ENCODE measurements at regions not wholly inside any gene's neighbourhood (a gene's known extent, or its start where the extent isn't known, plus 50 kb on each side); places are given as distances from the start of the nearest gene placed in this dataset.
"Not testable (repeated sequence)": the region's sequence is repeated elsewhere in the genome, so short reads cannot be mapped to it uniquely, and the experiment has no call there.

GRCh38 chr6:140493470-140493869, 1119.0 kb upstream of the CITED2 start:
- DNase-seq (ENCODE audit: low spot score in 2 of 2); H3K27me3 ChIP-seq (ENCODE audit: low read depth); H3K4me1 ChIP-seq; H3K4me3 ChIP-seq; H3K9me3 ChIP-seq; in situ Hi-C loops (cut with MboI; ENCODE audit: low sequenced_read_pairs); H3K36me3 ChIP-seq (replicated peaks): not testable (repeated sequence)

GRCh38 chr6:140490081-140490480, 1115.6 kb upstream of the CITED2 start:
- Histone ChIP-seq H3K4me3 (no peak overlapping the region), H3K36me3 (replicated peaks) (no peaks in the 10 kb centered on the region), H3K9me3 (no peaks in the 10 kb centered on the region), H3K4me1 (peaks cover 16% of the 10 kb centered on the region), H3K27me3 (ENCODE audit: low read depth) (no peaks in the 10 kb centered on the region)
- in situ Hi-C loops (cut with MboI; ENCODE audit: low sequenced_read_pairs): no loop called here
- no peak for DNase-seq (ENCODE audit: low spot score in 2 of 2)

- Histone ChIP-seq H3K9me3 (no peaks in the 10 kb centered on the region), H3K36me3 (replicated peaks) (no peaks in the 10 kb centered on the region), H3K27me3 (ENCODE audit: low read depth) (no peaks in the 10 kb centered on the region), H3K4me3 (no peak overlapping the region), H3K4me1 (peaks cover 24% of the 10 kb centered on the region)
- no peak for DNase-seq (ENCODE audit: low spot score in 2 of 2)
- in situ Hi-C loops (cut with MboI; ENCODE audit: low sequenced_read_pairs): no loop called here
Observed at GRCh38 chr6:140487586-140487985, 1113.1 kb upstream of the CITED2 start.

- H3K4me3 ChIP-seq: no peak overlapping the region
- in situ Hi-C loops (cut with MboI; ENCODE audit: low sequenced_read_pairs): no loop called here
- no peak for DNase-seq (ENCODE audit: low spot score in 2 of 2)
- H3K36me3 ChIP-seq (replicated peaks): no peaks in the 10 kb centered on the region
- peaks cover 24% of the 10 kb centered on the region for H3K4me1 ChIP-seq
- H3K9me3 ChIP-seq: no peaks in the 10 kb centered on the region
- H3K27me3 ChIP-seq (ENCODE audit: low read depth): no peaks in the 10 kb centered on the region
Observed at GRCh38 chr6:140486450-140487361, 1112.3 kb upstream of the CITED2 start.

- Histone ChIP-seq H3K9me3 (no peaks in the 10 kb centered on the region), H3K4me3 (no peak overlapping the region), H3K36me3 (replicated peaks) (no peaks in the 10 kb centered on the region), H3K4me1 (peaks cover 24% of the 10 kb centered on the region), H3K27me3 (ENCODE audit: low read depth) (no peaks in the 10 kb centered on the region)
- in situ Hi-C loops (cut with MboI; ENCODE audit: low sequenced_read_pairs): no loop called here
- DNase-seq (ENCODE audit: low spot score in 2 of 2): no peak
Observed at GRCh38 chr6:140485740-140486449, 1111.4 kb upstream of the CITED2 start.

- Histone ChIP-seq H3K36me3 (replicated peaks) (no peaks in the 10 kb centered on the region), H3K9me3 (no peaks in the 10 kb centered on the region), H3K4me1 (peaks cover 16% of the 10 kb centered on the region), H3K27me3 (ENCODE audit: low read depth) (no peaks in the 10 kb centered on the region), H3K4me3 (no peak overlapping the region)
- in situ Hi-C loops (cut with MboI; ENCODE audit: low sequenced_read_pairs): no loop called here
- no peak for DNase-seq (ENCODE audit: low spot score in 2 of 2)
Observed at GRCh38 chr6:140480852-140481251, 1106.4 kb upstream of the CITED2 start.

- no peaks in the 10 kb centered on the region for H3K4me1 ChIP-seq
- no peak overlapping the region for H3K4me3 ChIP-seq
- DNase-seq (ENCODE audit: low spot score in 2 of 2): no peak
- no peaks in the 10 kb centered on the region for H3K27me3 ChIP-seq (ENCODE audit: low read depth)
- no peaks in the 10 kb centered on the region for H3K9me3 ChIP-seq
- no peaks in the 10 kb centered on the region for H3K36me3 ChIP-seq (replicated peaks)
- in situ Hi-C loops (cut with MboI; ENCODE audit: low sequenced_read_pairs): no loop called here
Observed at GRCh38 chr6:140478631-140479030, 1104.2 kb upstream of the CITED2 start.

- DNase-seq (ENCODE audit: low spot score in 2 of 2): no peak
- in situ Hi-C loops (cut with MboI; ENCODE audit: low sequenced_read_pairs): no loop called here
- Histone ChIP-seq H3K4me3 (no peak overlapping the region), H3K4me1 (no peaks in the 10 kb centered on the region), H3K36me3 (replicated peaks) (no peaks in the 10 kb centered on the region), H3K9me3 (no peaks in the 10 kb centered on the region), H3K27me3 (ENCODE audit: low read depth) (no peaks in the 10 kb centered on the region)
Observed at GRCh38 chr6:140475086-140475485, 1100.6 kb upstream of the CITED2 start.

- peaks cover 15% of the 10 kb centered on the region for H3K4me1 ChIP-seq
- H3K27me3 ChIP-seq (ENCODE audit: low read depth): no peaks in the 10 kb centered on the region
- H3K36me3 ChIP-seq (replicated peaks): no peaks in the 10 kb centered on the region
- DNase-seq (ENCODE audit: low spot score in 2 of 2): no peak
- no peak overlapping the region for H3K4me3 ChIP-seq
- no peaks in the 10 kb centered on the region; the same call in 1 of the 2 replicates for H3K9me3 ChIP-seq
- in situ Hi-C loops (cut with MboI; ENCODE audit: low sequenced_read_pairs): no loop called here
Observed at GRCh38 chr6:140464720-140465119, 1090.3 kb upstream of the CITED2 start.

- in situ Hi-C loops (cut with MboI; ENCODE audit: low sequenced_read_pairs): no loop called here
- H3K4me1 ChIP-seq: peaks cover 15% of the 10 kb centered on the region
- H3K9me3 ChIP-seq: no peaks in the 10 kb centered on the region; the same call in 1 of the 2 replicates
- DNase-seq (ENCODE audit: low spot score in 2 of 2): no peak
- no peaks in the 10 kb centered on the region for H3K27me3 ChIP-seq (ENCODE audit: low read depth)
- no peaks in the 10 kb centered on the region for H3K36me3 ChIP-seq (replicated peaks)
- no peak overlapping the region for H3K4me3 ChIP-seq
Observed at GRCh38 chr6:140463312-140463710, 1088.9 kb upstream of the CITED2 start.

GRCh38 chr6:140462453-140463311, 1088.2 kb upstream of the CITED2 start:
- H3K36me3 ChIP-seq (replicated peaks): no peaks in the 10 kb centered on the region
- H3K27me3 ChIP-seq (ENCODE audit: low read depth): no peaks in the 10 kb centered on the region
- in situ Hi-C loops (cut with MboI; ENCODE audit: low sequenced_read_pairs): no loop called here
- no peak for DNase-seq (ENCODE audit: low spot score in 2 of 2)
- H3K4me1 ChIP-seq: peaks cover 15% of the 10 kb centered on the region
- no peaks in the 10 kb centered on the region; the same call in 1 of the 2 replicates for H3K9me3 ChIP-seq
- no peak overlapping the region for H3K4me3 ChIP-seq

GRCh38 chr6:140462076-140462452, 1087.6 kb upstream of the CITED2 start:
- in situ Hi-C loops (cut with MboI; ENCODE audit: low sequenced_read_pairs): no loop called here
- Histone ChIP-seq H3K4me3 (no peak overlapping the region), H3K27me3 (ENCODE audit: low read depth) (no peaks in the 10 kb centered on the region), H3K36me3 (replicated peaks) (no peaks in the 10 kb centered on the region), H3K4me1 (peaks cover 15% of the 10 kb centered on the region), H3K9me3 (no peaks in the 10 kb centered on the region)
- DNase-seq (ENCODE audit: low spot score in 2 of 2): no peak

GRCh38 chr6:140460267-140460666, 1085.8 kb upstream of the CITED2 start:
- no peak for DNase-seq (ENCODE audit: low spot score in 2 of 2)
- H3K4me1 ChIP-seq: peaks cover 15% of the 10 kb centered on the region
- no peak overlapping the region for H3K4me3 ChIP-seq
- H3K27me3 ChIP-seq (ENCODE audit: low read depth): no peaks in the 10 kb centered on the region
- no peaks in the 10 kb centered on the region for H3K36me3 ChIP-seq (replicated peaks)
- H3K9me3 ChIP-seq: no peaks in the 10 kb centered on the region
- in situ Hi-C loops (cut with MboI; ENCODE audit: low sequenced_read_pairs): no loop called here
